Inferior parietal cortex (tissue), 1 donor: ENCODE measurements at regions not wholly inside any gene's neighbourhood (a gene's known extent, or its start where the extent isn't known, plus 50 kb on each side); places are given as distances from the start of the nearest gene placed in this dataset.
A peak's percentile ranks its signal among the peaks of the same experiment; 100 is the strongest.

Experiments
- DNase-seq: peaks from one replicate; pipeline ENCODE4 v3.0.0-alpha.2; 2016; ENCODE audit errors: extremely low spot score

- DNase-seq, result no peak
Observed at GRCh38 chrX:76228499-76228898, 55.6 kb downstream of the PBDC1 start.

- DNase-seq, result no peak
Observed at GRCh38 chrX:76248901-76249300, 76.0 kb downstream of the PBDC1 start.

- peak; percentile 10 for DNase-seq
Observed at GRCh38 chrX:76253432-76253831, 80.6 kb downstream of the PBDC1 start.

- DNase-seq, result peak; percentile 60
Observed at GRCh38 chrX:76279007-76279406, 106.1 kb downstream of the PBDC1 start.
